Lower leg skin (tissue), 3 donors: ENCODE measurements at regions not wholly inside any gene's neighbourhood (a gene's known extent, or its start where the extent isn't known, plus 50 kb on each side); places are given as distances from the start of the nearest gene placed in this dataset.

ENCODE experiments used
- CTCF ChIP-seq, 3 donors: fragments of 450-650 bp; IDR thresholded peaks; one replicate each; pipeline ENCODE4 v1.5.1; 2016; ENCODE audit warnings: antibody characterized with exemption in 3 of 3, mild to moderate bottlenecking in 3 of 3, moderate library complexity in 2 of 3
- POLR2A ChIP-seq, 2 donors: fragments of 450-650 bp; IDR thresholded peaks; one replicate each; pipeline ENCODE4 v1.6.1; 2016 to 2017; ENCODE audit warnings: antibody characterized with exemption in 2 of 2, mild to moderate bottlenecking in 1 of 2, moderate library complexity in 1 of 2

- TF ChIP-seq CTCF (IDR thresholded peaks at IDR 0.05), result no peak
- TF ChIP-seq POLR2A (IDR thresholded peaks at IDR 0.05), result no peak
These were observed 114.0 kb upstream of the C2CD4B start for GRCh38 chr15:62279041-62279440.
